GM21515 (cell line): ENCODE measurements at regions not wholly inside any gene's neighbourhood (a gene's known extent, or its start where the extent isn't known, plus 50 kb on each side); places are given as distances from the start of the nearest gene placed in this dataset.

Source experiments
- ATAC-seq: cut with Tn5 transposase; IDR thresholded peaks from one replicate; pipeline ENCODE4 v1.9.1; 2021; ENCODE audit not compliant: unreplicated experiment

GRCh38 chr10:90443342-90443741 lies 414.5 kb downstream of the HTR7 start:
- no peak for ATAC-seq

GRCh38 chr10:90447831-90448230 lies 410.0 kb downstream of the HTR7 start:
- no peak for ATAC-seq

DNA sequence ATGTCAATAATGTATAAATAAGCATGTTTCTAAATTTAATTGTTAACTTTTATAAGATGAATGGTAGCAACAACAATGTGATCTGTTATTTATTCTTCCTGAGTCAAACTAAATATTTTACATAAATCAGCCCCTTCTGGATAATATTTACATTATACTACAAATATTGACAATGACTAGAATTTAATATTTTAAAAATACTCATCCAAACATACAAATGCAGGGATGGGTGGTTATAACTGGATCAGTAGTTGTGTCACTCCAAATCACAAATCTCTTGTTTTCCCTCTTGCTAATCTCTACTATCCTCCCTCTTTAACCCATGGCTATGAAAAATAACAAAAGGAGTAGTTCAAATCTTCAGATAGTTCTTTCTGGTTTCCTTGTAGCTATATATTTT lies 407.0 kb downstream of the HTR7 start:
- ATAC-seq = no peak

DNA sequence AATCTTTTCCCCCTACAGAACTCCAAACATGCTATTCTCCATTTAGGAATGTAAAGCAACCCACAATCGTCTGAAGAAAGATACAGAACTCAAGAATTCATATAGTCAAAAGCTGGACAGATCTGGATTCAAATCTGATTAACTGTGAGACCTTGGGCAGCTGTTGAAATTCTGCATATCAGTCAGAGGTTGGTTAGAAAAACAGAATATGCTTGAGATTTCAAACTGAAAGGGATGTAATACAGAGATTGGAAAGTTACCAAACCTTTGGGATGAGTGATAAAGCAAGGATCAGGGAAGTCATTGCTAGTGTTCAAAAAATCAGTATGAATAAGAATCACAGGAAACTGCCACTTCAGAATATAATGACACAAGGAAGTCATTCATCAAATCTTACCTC lies 406.6 kb downstream of the HTR7 start:
- ATAC-seq = no peak

DNA sequence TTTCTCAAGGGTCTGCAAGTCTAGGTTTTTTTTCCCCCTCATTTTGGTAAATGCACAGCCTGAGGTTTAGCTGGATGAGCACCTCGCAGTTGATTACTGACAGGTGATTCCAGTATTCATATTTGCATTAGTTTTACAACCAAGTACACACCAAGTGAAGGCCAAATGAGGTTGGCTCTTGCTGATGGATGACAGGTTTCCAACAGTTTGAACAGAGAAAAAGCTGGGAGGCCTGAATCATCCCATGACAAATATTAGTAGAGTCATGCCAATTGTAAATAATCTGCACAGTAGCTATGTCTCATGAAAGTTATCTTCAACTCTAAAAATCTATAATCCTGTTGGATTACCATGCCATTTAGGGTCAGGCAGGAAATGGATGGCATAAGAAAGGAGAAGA lies 399.8 kb downstream of the HTR7 start:
- no peak for ATAC-seq

GRCh38 chr10:90458571-90458970 lies 399.3 kb downstream of the HTR7 start:
- no peak for ATAC-seq

- no peak for ATAC-seq
Measured at GRCh38 chr10:90461437-90462155, 396.2 kb downstream of the HTR7 start.

DNA sequence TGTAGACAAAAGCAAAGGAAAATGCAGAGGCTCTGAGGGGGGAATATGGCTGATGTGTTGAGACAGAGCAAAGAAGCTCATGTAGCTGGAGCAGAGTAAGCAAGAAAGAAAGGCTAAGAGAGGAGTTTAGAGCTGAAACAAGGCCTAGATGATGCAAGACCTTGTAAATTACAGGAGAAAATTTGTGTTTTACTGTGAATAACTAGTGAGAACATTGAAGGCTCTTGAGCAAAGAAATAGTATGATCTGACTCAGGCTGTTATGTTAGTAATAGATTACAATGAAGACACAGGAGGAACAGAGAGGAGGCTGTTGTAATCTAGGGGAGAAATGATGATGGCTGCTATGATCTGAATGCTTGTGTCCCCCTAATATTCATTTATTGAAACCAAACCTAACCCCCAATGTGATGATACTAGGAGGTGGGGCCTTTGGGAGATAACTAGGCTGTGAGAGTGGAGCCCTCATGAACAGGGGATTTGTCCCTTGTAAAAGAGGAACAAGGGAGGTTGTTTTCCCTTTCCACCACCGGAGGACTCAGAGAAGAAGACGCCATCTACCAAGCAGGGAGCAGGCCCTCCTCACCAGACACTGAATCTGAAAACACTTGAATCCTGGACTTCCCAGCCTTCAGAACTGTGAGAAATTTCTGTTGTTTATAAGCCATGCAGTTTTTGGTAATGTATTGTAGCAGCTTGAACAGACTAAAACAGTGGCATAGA lies 394.9 kb downstream of the HTR7 start:
- no peak for ATAC-seq

DNA sequence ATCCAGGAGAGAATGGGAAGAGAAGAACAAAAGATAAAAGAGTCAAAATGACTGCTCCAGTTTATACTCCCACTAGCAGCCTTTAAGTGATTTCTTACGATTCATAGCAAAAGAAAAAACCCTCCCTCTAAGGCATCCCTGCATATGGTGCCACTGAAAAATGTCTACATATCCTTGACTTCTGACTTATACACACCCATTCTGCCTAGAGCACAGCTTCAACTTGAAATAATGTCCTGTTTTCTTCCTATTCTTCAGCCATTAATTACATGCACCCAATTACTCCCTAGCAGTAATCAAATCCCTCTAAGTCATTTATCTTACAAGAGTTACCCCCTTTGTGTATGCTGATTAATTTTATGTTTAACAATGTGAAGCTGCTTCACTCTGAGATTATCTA lies 393.5 kb downstream of the HTR7 start:
- no peak for ATAC-seq

DNA sequence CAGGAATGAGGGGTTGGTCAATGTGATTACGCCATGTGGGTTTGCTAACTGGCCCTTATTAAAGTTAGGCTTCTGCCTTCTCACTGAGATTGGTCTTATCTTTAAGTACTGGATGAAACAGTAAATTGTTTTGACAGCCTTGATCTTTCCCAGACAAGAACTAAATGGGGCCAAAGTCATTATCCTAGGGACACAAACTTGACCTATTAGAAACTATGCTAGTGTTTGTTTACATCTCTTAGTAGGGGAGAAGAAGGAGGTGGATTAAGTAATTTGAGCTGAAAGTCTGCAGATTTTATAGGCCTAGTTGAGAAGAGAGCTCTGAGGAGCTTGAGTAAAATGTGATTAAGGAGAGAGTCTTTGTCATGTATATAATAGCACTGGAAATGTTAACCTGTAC lies 386.9 kb downstream of the HTR7 start:
- ATAC-seq = no peak

GRCh38 chr10:90480466-90480865 lies 377.4 kb downstream of the HTR7 start:
- no peak for ATAC-seq

DNA sequence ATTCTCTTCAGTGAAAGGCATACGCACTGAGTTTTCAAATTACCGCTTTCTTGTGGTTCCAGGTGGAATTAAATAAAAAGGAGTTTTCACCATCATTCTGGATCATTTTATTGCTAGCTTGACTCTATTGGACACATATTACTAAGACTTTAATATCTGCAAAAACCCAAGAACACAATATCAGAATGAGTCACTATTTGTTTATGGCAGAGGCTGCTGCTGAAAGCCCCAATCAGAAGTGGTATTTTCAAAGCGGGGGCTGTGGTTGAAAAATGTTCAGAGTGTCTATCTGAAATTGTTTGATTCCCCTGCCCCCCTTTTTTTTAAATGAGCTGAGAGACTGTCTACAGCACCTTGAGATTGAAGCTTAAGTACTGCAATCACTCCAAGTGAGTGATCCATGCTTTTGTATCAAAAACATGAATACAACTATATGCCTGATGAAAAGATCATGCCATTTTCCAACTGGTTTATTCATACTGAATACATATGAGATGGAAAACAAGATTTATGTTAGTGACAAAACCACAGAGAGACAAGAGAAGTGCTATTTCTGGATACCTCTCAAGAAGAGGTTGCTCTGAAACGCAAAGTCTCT lies 376.4 kb downstream of the HTR7 start:
- ATAC-seq = no peak

DNA sequence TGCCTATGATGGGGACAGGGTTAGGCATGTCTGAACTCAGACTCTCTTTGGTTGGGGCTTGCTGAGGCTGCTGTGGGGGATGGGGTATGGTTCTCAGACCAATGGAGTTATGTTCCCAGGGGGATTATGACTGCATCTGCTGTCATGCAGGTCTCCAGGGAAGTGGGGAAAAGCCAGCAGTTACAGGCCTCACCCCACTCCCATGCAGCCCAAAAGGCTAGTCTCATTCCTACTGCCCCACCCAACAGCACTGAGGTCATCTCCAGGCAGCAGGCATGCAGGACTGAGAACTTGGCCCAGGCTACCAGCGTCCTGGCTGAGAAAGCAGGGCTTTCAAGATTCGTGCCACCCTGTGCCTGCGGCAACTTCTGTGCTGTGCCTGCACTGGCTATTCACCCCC lies 373.3 kb downstream of the HTR7 start:
- ATAC-seq = no peak

GRCh38 chr10:90494183-90494582 lies 363.7 kb downstream of the HTR7 start:
- no peak for ATAC-seq

DNA sequence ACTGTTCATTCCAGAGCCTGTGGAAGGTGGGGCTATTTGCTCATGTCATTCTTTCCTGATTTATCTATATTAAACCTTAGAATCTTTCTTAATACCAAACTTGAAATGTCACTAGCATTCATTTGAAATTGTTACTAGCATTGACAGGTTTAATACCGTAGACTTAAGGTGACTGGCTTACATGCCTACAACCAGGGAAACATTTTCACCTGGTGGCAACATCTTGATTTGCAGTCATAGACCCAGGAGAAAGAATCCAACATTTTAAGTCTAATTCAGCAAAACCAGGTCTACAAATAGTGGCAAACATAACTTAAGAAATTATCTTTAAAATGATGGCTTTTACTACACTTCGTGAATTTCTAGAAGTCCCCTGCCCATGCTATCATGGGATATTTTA lies 353.7 kb downstream of the HTR7 start:
- no peak for ATAC-seq

- no peak for ATAC-seq
Measured at GRCh38 chr10:90526721-90527120, 331.1 kb downstream of the HTR7 start.

DNA sequence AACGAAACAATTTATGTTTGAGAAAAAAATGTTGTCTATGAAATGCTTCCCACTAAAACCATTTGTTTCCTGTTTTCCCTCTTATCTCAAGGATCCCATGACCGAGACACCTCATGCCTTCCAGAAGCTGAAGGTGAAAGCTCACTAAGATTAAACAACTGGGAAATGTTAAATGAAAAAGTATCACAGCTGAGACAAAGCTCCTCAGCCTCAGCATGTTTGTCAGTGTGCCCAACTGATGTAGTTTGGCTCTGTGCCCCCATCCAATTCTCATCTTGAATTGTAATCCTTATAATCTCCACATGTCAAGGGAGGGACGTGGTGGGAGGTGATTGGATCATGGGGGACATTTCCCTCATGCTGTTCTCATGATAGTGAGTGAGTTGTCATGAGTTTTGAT lies 327.3 kb downstream of the HTR7 start:
- no peak for ATAC-seq

DNA sequence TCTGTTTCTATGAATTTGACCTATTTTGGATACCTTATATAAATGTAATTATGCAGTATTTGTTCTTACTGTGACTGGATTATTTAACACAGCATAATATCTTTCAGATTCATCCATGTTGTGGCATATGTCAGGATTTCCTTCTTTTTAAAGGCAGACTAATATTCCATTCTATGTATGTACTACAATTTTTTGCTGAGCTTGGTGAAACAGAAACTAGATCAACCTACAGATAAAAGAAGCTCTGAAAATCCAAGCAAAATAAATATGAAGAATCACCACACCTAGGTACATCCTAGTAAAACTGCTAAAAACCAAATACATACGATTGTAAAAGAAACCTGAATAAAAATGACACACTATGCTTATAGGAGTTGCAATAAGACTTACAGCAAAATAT lies 300.5 kb downstream of the HTR7 start:
- no peak for ATAC-seq

DNA sequence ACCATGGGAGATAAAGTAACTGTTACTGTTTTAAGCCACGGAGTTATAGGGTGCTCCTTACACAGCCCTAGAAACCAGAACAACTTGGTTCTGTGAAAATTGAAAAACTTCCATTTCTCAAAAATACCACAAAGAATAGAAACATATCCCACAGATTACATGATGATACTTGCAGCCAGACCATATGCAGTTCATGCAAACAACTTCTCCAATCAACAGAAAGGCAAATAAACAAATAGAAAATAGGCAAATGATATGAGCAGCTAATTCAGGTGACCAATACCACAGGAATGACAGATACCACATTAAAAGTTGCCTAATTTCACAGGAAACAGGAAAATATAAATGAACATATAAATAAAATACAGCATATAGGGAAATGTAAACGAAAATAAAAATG lies 297.5 kb downstream of the HTR7 start:
- no peak for ATAC-seq

GRCh38 chr10:90561666-90562065 lies 296.2 kb downstream of the HTR7 start:
- no peak for ATAC-seq

DNA sequence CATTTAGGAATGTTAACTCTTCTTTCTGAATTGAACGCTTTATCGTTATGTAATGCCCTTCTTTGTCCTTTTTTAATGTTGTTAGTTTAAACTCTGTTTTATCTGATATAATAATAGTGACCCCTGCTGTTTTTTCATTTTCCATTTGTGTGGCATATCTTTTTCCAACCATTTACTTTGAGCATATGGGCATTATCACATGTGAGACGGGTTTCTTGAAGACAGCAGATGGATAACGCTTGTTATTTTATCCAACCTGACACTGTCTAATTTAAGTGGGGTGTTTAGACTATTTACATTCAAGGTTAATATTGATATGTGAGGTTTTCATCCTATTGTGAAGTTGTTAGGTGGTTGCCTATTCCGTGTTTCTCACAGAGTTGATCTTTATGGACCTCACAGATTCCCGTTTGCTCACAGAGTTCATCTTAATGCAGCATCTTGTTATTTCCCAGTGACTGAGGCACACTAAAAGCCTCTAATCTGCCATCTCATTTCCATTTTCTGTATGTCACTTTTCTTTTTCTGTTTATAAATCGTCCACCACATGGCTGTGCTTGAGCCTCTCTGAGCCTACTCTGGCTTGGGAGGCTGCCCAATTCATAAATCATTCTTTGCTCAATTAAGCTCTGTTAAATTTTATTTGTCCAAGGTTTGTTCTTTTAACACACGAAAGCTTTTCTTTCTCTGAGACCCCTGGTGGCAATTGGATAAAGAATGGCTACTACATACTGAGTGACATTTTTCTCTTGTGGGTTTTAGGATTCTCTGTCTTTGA lies 286.2 kb downstream of the HTR7 start:
- no peak for ATAC-seq

DNA sequence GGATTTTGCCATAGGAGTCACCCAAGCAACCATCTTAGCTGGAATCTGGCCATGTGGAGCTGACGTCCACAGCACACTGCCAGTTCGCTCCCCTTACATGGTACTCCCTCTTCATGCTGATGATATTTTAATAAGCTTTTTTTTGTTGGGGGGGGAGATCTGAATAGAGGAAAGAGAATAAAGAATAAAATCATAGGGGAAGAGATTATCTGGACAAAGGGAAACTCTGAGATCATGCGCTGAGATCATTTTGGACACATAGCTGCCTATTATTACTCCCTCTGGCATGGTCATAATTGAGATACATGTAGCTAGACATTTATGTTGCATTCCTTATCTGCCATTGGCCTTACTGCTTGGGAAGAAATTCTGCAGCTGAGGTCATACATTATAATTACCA lies 282.7 kb downstream of the HTR7 start:
- ATAC-seq = no peak
